BE2C (cell line): ENCODE measurements at regions not wholly inside any gene's neighbourhood (a gene's known extent, or its start where the extent isn't known, plus 50 kb on each side); places are given as distances from the start of the nearest gene placed in this dataset.

ENCODE experiments used
- DNase-seq: peaks from one replicate; pipeline ENCODE4 v3.0.0-alpha.2; 2020
- H3K27me3 ChIP-seq: fragments of 250-450 bp; sonication (Bioruptor Pico); 2 replicates; pipeline ENCODE4 v1.5.1; 2020; ENCODE audit warnings: mild to moderate bottlenecking
- H3K36me3 ChIP-seq: fragments of 250-450 bp; sonication (Bioruptor Pico); 2 replicates; pipeline ENCODE4 v1.5.1; 2020; ENCODE audit warnings: mild to moderate bottlenecking
- H3K4me1 ChIP-seq: fragments of 250-450 bp; sonication (Bioruptor Pico); 2 replicates; pipeline ENCODE4 v1.5.1; 2020
- H3K4me3 ChIP-seq: 2 replicates; pipeline ENCODE4 v1.5.1; 2011; ENCODE audit warnings: low read depth, low read length
- H3K9me3 ChIP-seq: fragments of 250-450 bp; sonication (Bioruptor Pico); 2 replicates; pipeline ENCODE4 v1.5.1; 2020
- CTCF ChIP-seq: IDR thresholded peaks from 2 replicates; pipeline ENCODE4 v1.5.1; 2012; ENCODE audit warnings: mild to moderate bottlenecking, low read depth, low read length

DNA sequence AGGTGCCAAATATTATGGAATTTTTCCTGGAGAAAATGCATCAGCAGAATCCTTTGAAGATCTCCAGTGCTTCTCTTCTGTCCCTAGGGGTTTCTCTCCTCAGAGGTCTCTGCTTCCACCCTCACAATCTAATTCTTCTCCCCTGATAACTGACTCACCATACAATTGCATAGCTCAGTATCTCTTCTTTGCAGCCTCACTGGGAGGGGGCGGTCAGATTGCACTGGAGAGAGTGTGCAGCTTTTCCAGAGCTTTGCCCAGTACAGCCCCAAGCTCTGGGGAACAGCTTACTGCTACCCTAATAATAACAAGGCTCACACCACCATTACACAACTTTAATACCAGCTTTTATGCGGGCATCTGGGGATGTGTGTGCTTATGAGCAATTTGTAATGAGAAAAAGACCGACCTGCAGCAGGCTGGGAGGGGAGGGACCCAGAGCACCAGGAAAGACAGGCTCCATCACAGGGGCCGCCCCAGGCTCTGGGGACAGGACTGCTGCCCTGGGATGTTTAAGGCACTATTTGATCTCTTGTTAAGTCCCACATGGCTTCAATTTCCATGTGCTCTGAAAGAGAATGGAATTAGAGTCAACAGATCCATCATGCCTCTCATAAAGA, 276.6 kb upstream of the SIX2 start:
- Histone ChIP-seq H3K36me3 (no peaks in the 10 kb centered on the region), H3K4me3 (no peak overlapping the region), H3K9me3 (peaks cover 6% of the 10 kb centered on the region), H3K4me1 (peaks cover 3% of the 10 kb centered on the region; the same call in 1 of the 2 replicates), H3K27me3 (no peaks in the 10 kb centered on the region)
- peak; percentile 59 for DNase-seq
- no peak for TF ChIP-seq CTCF

GRCh38 chr2:45285311-45285710, 276.1 kb upstream of the SIX2 start:
- TF ChIP-seq CTCF, result no peak
- Histone ChIP-seq H3K4me3 (no peak overlapping the region), H3K27me3 (no peaks in the 10 kb centered on the region), H3K36me3 (no peaks in the 10 kb centered on the region), H3K9me3 (peaks cover 6% of the 10 kb centered on the region), H3K4me1 (peaks cover 3% of the 10 kb centered on the region; the same call in 1 of the 2 replicates)
- DNase-seq, result no peak

GRCh38 chr2:45284621-45284995, 275.4 kb upstream of the SIX2 start:
- no peaks in the 10 kb centered on the region for H3K27me3 ChIP-seq
- peaks cover 3% of the 10 kb centered on the region; the same call in 1 of the 2 replicates for H3K4me1 ChIP-seq
- TF ChIP-seq CTCF, result no peak
- DNase-seq, result no peak
- H3K9me3 ChIP-seq, result peaks cover 6% of the 10 kb centered on the region
- H3K4me3 ChIP-seq, result no peak overlapping the region
- no peaks in the 10 kb centered on the region for H3K36me3 ChIP-seq

DNA sequence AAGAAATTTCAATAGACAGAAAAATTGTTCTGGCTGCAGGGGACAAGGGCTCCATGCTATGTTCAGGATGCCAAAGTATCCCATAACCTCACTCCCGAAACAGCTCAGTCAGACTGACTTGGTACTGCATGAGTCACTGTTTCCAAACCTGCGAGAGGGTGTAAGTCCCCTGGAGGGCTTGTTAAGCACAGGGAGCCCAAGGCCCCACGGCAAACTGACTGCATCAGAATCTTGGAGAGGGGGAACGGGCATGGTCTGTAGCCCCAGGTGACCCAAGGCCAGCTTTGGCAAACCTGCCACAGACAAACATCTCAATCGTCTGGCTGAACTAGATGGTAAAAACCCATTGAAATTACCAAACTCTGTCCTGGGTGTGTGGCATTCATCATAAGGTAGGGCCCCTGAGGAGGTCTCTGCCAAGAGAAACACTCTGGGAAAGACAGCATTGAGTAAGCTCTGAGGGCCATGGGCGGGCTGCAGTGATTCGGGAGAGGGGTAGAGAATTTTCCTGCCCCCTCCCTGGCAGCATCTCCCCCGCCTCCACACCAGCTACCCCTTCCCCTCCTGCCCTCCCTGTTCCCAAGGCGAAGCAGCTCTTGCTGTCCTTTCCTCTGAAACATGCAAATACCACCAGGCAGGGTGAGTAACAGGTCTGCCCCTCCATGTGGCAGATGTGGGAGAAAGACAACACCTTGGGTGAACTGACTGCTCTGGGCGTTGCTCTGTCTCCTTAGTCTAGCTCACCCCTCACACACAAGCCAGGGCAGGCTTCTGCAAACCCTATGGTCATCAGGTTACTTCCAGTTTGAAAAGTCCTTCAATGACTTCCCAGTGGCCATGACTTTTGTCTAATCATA, 274.7 kb upstream of the SIX2 start:
- no peak for DNase-seq
- Histone ChIP-seq H3K36me3 (no peaks in the 10 kb centered on the region), H3K27me3 (no peaks in the 10 kb centered on the region), H3K4me1 (peaks cover 3% of the 10 kb centered on the region; the same call in 1 of the 2 replicates), H3K4me3 (no peak overlapping the region), H3K9me3 (peaks cover 6% of the 10 kb centered on the region)
- no peak for TF ChIP-seq CTCF

DNA sequence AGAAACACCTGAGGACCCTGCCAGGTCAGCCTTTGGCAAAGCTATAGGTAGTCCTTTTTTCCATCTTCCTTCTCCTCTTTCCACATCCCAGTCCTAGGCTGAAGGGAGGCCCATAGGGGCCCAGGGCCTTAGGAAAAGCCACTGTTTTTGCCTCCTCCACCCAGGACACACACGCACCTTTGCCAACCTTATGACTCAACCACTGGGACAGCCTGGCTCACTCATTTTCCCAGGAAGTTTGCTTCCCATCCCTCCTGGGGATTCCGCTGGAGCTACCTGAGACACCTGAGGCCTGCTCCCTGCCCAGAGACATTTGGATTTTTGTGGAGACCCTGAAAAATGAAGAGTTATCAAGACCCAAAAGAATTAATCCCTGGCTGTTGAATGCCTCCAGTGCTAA, 273.4 kb upstream of the SIX2 start:
- peaks cover 3% of the 10 kb centered on the region for H3K4me1 ChIP-seq
- no peaks in the 10 kb centered on the region for H3K36me3 ChIP-seq
- H3K4me3 ChIP-seq, result no peak overlapping the region
- H3K9me3 ChIP-seq, result peaks cover 6% of the 10 kb centered on the region
- no peak for TF ChIP-seq CTCF
- no peaks in the 10 kb centered on the region for H3K27me3 ChIP-seq
- no peak for DNase-seq

DNA sequence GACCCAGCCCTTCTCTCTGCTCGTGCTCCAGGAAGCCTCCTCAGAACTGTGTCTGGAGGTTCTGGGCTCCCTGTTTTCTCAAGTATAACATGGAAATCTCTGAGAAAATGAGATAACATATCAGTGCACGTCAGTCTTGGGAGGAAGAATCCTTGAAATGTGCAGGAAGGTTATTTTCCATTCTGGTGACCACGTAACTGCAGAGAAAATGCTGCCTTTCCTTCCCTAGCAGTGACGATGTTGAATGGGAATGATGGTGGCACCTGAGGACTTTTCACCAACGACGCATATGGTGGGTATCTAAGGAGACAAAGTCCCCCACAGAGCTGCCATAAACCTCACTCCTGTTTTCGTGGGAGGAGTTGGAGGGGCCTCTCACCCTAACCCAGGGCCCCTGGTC, 272.1 kb upstream of the SIX2 start:
- TF ChIP-seq CTCF, result no peak
- Histone ChIP-seq H3K4me1 (peaks cover 3% of the 10 kb centered on the region), H3K27me3 (no peaks in the 10 kb centered on the region), H3K36me3 (no peaks in the 10 kb centered on the region), H3K9me3 (peaks cover 6% of the 10 kb centered on the region), H3K4me3 (no peak overlapping the region)
- DNase-seq, result no peak
